ENCODE measurements at regions not wholly inside any gene's neighbourhood (a gene's known extent, or its start where the extent isn't known, plus 50 kb on each side); places are given as distances from the start of the nearest gene placed in this dataset.

DNA sequence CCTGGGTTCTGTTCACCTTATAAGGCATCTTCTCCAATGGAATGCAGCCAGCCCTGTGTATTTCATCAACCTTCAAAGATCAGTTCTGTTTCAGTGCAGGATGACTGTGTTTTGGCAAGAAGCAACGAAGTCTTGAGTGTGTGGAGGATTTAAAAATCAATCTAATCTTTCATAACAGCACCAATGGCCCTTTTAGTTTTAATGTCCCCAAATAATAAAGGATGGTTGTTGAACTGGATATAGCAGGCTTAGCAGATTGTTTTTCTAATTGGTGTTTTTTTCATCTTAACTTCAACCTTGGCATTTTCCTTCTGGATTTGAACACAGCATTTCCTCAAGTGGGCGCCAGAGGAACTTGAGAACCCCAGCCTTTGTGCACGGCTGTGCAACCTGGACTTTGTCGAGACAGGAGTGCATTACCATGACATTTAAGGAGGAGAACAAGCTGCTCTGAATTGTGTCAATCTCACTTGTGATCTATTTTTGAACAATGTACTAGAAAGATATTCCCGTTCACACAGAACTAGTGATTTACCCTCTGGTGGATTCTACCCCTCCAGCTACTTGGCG is 313.3 kb upstream of the AKR1E2 start (continued):
- TF ChIP-seq REST (IDR thresholded peaks at IDR 0.05; ENCODE audit: borderline replicate concordance) (0 out of 2 replicates have a peak, but pooled peaks have one; percentile 16), REST (CRISPR knock-in tag; IDR thresholded peaks at IDR 0.05; ENCODE audit: low read depth) (no peak), CTCF (IDR thresholded peaks at IDR 0.05 in 2 of 3, conservative IDR thresholded peaks at IDR 0.05 in 1 of 3; ENCODE audit: insufficient read depth in 2 of 3, low read depth in 1 of 3, low read length in 3 of 3) (peak; percentile 45 to 54 (median 47); a peak in 5 of 6 replicates)
- TF ChIP-seq, protein P1, sequence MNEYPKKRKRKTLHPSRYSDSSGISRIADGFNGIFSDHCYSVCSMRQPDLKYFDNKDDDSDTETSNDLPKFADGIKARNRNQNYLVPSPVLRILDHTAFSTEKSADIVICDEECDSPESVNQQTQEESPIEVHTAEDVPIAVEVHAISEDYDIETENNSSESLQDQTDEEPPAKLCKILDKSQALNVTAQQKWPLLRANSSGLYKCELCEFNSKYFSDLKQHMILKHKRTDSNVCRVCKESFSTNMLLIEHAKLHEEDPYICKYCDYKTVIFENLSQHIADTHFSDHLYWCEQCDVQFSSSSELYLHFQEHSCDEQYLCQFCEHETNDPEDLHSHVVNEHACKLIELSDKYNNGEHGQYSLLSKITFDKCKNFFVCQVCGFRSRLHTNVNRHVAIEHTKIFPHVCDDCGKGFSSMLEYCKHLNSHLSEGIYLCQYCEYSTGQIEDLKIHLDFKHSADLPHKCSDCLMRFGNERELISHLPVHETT (CRISPR knock-in tag; conservative IDR thresholded peaks at IDR 0.05 in 1 of 2, IDR thresholded peaks at IDR 0.05 in 1 of 2) = no peak

Data from K562 (cell line).